ENCODE measurements at regions not wholly inside any gene's neighbourhood (a gene's known extent, or its start where the extent isn't known, plus 50 kb on each side); places are given as distances from the start of the nearest gene placed in this dataset.

DNA sequence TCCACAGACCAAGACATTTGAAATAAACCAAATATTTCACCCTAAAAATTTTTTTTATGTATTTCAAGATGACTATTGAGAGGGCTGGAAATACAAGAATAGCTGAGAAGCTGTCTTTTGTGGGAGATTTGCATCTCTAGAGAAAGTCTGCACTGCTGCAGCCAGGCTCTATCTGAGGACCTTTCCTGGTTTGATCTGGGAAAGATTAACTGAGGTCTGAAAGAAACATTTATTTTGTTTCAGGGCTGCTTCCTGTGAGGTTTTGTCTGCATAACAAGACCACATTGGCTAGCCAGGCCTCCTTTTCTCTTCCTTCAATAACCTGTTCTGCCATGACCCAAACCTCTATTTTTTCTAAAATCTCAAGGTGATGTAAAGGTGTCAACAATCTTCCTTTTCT, 117.5 kb upstream of the ARHGEF26 start:
- ATAC-seq = no peak

DNA sequence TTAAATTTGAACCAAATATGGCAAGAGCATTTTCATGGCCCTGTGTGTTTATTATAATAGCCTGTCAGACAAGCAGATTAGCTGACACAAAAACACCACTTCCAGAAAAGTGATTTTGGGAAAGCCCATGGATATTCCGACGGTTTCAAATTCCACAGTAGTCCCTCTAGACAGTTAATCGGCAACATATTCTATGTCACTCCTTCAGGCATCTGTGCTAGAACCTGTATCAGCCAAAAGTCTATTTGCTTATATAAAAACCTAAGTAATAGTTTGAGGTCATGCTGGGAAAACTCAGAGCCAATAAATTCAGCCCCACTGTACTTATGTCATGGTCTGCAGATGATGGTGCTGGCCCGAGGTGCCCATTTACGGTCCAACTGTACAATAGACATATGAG, 110.2 kb upstream of the ARHGEF26 start:
- ATAC-seq = no peak

DNA sequence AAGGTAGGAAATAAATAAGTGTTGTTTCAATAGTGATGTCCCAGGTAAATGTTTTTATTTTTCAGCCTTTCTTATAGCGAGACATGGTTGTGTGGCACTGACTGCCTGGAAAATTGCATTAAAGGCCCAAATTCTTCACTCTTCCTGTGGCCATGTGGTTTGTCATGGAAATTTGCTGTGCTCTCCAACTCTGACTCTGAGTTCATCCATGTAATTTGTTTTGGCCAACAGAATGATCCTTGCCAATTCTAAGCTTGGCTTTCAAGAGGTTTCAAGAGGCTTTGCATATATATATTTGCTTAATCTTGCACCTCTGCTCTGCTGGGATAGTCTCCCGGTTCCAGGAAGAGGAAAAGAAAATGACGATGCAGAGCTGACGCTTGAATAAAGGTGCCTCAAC, 107.5 kb upstream of the ARHGEF26 start:
- ATAC-seq = no peak

DNA sequence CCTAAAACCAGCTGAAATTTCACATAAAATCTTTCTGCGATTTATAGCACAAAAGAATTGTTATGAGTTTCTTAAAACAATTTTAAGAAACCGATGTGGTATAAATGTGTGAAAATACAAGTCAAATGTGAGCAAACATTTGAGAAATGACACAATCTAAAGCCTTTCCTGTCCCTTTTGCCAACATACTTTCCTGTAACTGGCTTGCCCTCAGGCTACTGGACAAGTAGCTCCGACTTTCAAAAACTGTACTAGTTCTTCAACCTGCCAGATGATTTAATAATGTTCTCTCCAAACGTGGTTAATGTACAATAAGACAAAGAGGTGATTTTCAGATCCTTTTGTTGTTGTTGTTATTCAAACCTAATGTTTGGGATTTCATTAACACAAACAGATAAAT, 105.9 kb upstream of the ARHGEF26 start:
- no peak for ATAC-seq

DNA sequence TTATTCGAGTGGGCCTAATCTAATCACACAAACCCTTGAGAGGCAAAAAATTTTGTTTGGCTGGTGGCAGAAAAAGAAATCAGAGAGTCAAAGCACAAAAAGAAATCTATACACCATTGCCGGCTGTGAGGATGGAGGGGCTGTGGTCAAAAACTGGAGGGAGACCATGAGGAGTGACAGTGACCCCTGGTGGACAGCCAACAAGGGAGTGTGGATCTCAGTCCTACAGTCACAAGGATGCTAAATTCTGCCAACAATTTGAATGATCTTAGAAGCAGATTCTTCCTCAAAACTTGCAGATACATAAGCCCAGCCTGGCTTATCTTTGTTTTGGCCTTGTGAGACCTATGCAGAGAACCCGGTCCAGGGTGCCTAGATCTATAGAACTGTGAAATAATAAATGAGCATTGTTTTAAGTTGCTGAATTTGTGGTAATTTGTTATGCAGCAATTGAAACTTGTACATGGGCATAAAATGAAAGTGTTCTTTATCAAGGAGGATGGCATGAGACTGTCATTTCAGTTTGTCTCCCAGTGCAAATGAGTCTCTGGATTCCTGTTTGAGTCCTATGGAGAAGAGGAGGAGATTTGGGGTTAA, 103.0 kb upstream of the ARHGEF26 start:
- no peak for ATAC-seq

DNA sequence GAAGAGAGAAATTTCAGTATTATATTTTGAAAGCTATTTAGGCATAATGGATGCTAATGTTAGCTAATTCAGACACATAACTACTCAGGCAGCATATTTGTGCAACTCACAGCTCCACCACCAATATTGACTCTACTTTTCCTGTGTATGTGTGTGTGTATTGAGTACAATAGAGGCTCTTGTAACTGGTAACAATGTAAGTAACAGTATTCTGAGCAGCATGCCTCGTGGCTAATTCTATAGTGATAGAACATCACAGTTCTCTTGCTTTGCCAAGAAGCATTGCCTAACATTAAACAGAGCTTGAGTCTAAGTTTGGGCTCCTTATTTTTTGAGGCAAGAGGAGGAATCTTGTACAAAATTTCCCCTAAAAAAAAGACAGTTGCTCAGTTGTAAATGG, 98.6 kb upstream of the ARHGEF26 start:
- ATAC-seq = no peak

DNA sequence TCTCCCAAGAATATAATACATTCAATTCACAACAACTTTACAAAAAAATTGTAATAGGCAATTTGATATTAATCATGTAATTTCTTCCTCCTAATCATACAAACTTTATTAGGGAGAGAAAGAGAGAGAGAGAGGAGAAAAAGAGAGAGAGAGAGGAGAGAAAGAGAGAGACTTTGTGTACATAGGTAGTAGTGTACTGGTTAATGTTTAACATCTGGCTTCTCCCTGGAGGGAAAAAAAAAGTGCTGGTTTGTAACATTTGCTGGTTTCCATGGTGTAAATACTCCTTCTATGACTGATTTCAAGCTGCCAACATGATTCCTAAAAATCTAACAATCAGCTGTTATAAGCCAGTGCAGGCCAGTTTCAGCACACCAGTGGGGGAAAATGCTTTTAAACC, 98.0 kb upstream of the ARHGEF26 start:
- ATAC-seq = no peak

DNA sequence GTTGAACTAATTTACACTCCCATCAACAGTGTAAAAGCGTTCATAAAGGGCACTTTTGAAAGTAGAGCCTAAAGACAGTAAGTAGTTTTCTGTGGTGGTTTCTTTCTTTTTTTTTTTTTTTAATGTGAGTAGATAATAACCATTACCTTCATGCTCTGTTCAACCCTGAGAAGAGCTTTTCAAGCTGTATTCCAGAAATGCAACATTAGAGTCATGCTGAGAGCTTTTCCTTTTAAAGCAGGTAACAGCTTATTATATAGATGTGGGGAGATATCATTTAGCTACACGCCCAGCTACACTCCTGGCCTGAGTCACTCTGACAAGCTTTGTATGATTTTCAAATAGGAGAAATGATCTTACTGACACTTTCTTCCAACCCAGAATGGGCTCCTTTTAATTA, 96.2 kb upstream of the ARHGEF26 start:
- ATAC-seq = no peak

DNA sequence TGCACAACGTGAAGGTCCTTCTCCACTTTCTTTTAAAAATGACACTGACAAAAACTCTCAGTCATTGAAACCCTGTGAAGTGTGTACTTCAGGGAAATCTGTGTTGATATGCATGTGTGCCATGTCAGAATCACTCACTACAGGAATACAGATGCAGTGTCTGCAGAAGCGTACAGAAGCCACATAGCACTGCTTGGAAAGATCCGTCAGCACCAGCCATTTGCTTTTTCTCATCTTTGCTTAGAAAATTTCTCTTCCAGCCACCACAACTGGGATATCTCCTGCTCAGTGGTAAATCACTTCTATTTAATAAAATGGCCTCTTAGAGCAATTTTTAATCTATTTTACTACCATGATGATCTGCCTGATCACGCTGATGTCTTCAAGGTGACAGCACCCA, 91.3 kb upstream of the ARHGEF26 start:
- no peak for ATAC-seq

DNA sequence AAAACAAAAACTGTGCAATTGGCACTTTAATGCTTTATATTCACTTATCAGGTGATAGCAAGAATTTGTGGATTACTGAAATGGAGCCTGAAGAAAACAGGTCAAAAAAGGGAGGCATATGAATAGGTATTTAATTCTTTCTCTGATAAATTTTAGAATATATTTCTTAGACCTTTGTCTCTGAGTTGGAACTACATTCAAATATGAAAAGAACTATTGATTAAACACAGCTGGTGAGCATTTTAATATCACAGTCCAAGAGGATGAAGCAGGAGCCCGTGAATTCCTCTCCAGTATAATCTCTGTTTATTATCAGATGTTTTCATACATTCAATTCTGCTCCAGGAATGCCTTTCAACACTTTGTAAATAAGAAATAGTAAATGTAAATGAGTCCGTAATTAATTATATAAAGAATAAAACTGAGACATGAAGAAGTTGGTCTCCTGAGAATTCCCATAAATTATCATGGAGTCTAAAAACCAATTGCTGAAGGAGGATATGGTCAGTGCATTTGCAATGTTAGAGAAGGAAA, 86.3 kb upstream of the ARHGEF26 start:
- ATAC-seq = no peak

DNA sequence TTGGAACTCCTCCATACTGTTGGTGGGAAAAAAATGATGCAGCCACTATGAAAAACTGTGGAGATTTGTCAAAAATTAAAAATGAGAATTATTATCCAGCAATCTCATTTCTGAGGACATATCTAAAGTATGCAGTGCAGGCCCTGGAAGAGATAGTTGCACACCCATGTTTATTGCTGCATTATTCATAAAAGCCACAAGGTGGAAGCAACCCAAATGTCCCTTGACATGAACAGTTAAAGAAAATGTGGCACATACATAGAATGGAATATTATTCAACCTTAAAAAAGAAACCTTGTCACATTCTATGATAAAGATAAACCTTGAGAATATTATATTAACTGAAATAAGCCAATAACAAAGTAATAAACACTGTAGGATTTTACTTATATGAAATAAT, 80.9 kb upstream of the ARHGEF26 start:
- ATAC-seq = no peak

DNA sequence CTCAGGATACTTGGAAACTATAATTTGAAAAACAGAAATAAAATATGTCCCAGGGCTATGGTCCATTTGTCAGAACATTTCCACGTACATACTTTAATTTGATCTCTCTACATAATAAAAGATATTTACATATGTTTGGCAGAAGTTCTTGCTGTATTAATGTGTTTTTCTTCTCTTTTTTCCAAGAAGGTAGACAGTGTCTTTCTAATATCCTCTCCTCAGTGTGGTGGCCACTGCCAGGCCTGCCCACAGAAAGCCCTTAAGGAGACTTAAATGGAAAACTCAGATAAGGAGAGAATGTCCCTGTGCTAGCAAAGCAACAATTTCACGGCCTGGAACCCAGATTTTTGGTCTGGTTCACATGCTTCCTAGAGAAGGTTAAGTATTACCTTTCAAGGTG, 76.5 kb upstream of the ARHGEF26 start:
- no peak for ATAC-seq

DNA sequence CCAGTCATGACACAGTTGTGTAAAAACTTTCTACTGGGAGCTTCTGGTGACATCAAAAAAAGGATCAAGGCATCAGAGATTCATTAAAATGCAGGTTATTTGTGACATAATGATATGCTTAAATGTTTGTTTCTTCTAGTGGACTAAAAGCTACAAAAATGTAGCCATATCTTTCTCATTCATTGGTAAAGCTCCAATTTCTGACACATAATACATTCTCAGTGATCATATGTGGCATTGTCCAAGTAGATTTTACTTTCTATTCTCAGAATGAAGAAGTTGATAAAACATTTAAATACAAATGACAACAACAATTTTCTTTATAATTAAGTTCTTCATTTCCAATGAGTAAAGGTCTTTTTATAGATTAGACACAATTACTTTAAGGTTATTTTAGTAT, 71.0 kb upstream of the ARHGEF26 start:
- ATAC-seq = no peak

DNA sequence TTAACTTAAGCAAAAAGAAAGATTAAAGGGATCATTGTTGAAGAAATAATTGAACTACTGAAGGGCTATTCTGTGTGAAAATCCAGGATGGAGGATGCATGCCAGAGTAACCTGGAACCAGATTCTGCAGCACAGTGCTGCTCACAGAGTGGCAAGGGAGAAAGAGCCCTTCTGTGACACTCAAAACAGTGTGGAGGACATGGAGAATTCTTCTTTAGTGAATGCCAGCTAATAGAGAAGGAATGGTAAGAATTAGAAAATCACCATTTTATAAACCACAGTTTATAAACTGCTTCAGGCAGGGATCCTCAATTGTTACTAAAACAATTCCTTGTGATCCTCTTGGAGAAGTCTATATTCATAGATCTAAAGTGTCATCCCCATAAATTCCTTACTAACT, 70.4 kb upstream of the ARHGEF26 start:
- no peak for ATAC-seq

DNA sequence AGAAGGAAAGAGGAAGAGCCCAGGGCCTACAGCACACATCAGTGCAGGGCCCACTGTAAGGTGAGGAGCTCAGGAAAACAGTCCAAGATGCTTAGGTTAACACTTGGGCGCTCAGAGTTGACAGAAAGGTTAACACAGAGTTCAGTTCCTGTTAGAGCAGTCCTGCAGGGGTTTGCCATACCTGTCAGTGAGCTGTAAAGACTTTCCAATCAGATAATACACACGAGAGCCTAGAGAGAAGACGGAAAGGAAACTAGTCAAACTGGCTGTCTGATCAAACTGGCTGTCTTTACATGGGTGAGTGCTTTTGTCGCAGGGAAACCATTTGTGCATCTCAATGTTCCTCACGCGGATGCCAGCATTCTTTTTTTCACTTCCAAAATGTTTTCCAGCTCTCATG, 61.4 kb upstream of the ARHGEF26 start:
- ATAC-seq = no peak

DNA sequence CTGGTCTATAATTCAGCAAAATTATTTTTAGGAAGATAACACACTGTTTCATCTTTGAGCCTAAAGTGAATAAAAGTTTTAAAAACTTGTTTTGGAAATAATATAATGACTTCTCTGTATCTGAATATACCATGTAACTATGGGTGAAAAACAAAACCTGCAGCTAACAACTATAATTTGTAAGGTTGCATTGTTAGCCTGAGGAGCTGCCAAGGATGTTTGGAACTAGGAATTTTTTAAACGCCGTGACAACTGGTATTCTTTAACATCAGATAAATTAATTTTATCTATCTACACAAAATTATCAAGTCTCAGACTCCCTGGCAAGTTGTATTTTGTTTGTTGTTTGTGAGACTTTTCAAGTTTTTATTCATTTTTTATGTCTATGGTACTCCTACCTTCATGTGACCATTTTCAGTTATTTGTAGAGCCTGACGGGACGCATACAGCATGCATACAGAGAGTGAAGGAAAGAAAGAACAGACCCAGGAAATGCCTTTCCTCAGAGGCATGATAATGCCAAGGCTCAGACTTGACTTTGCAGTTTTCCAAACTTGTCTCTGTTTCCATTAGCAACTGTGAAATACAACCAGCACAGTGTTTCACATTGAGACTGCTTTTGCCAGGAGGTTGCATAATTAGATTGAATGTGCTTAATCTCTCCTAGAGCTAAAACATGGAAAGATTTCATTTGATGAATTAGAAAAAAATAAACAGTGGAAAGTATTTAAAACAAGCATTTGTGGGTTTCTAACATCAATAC, 60.8 kb upstream of the ARHGEF26 start:
- ATAC-seq = no peak

DNA sequence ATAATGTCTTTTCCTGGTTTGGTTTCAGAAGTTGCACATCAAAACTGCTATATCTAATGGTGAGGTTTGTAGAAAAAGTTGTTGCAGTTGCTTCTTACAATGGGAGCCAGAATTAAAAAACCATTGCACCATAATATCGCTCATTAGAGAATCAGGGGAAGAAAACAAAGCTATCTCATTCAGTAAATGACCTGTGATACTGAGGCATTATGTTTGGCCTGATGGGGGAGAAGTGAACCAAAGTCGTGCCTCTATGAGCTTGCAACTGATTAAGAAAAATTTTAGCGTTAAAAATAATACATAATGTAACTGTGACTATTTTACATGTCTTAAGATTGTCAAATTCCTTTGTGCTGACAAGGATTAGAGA, 60.2 kb upstream of the ARHGEF26 start:
- ATAC-seq = no peak

DNA sequence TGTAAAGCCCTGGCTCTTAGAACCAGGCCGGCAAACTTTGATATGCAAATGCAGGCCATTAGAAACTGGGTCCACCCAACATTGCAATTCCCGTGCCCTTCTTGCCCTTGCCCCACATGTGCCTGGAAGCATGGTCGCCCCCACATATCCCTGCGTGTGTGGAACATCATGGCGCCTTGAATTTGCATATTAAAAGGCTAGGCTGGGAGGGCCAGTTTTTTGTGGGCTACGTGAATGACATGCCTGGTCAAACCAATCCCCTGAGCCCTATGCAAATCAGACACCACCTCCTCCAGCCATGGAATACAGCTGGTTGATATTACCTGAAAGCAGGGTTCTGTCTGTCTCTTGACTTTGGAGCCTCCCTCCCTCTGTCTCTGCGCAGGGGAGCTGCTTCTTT, 58.7 kb upstream of the ARHGEF26 start:
- ATAC-seq = no peak

DNA sequence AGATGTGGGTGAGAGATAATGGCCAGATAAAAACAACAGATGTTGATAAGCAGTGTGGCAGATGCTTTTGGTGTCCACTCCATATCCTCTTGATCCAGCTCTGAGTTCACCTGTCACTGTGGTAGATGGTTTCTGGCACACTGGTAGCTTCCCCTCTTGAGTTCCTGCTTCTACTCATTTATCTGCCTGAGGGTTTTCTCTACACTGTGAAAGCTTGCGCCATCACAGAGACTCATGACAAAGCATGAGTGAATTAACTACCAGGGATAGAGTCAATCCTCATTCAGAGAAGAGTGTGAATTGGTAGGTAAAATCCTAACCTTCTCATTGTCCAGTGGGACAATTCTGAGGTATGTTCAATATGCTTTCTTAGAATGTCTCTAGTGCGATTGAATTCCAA, 50.0 kb upstream of the ARHGEF26 start:
- ATAC-seq = no peak

Data from activated CD4-positive, CD25-positive, alpha-beta regulatory T cell treated with anti-CD3 and anti-CD28 coated beads, Interleukin-2, amount 50 U/mL, for 24 hours (primary cell).